KMS-11 (cell line): ENCODE measurements at regions not wholly inside any gene's neighbourhood (a gene's known extent, or its start where the extent isn't known, plus 50 kb on each side); places are given as distances from the start of the nearest gene placed in this dataset.

Experiments used
- H2AFZ ChIP-seq: fragments of 200-600 bp; sonication (generic); 2 replicates; pipeline ENCODE4 v1.6.1; 2016; ENCODE audit warnings: antibody characterized with exemption, mixed run types, low read depth
- H3K27ac ChIP-seq: fragments of 200-600 bp; sonication (generic); 2 replicates; pipeline ENCODE4 v1.6.1; 2016; ENCODE audit warnings: mild to moderate bottlenecking, mixed run types
- H3K27me3 ChIP-seq: fragments of 200-600 bp; sonication (generic); 2 replicates; pipeline ENCODE4 v1.6.1; 2017; ENCODE audit warnings: mild to moderate bottlenecking, low read depth, mixed run types, moderate library complexity; ENCODE audit not compliant: insufficient read depth
- H3K36me3 ChIP-seq: fragments of 200-600 bp; sonication (generic); 2 replicates; pipeline ENCODE4 v1.6.1; 2017; ENCODE audit warnings: mild to moderate bottlenecking, mixed run types; ENCODE audit not compliant: insufficient read depth
- H3K4me1 ChIP-seq: fragments of 200-600 bp; sonication (generic); 2 replicates; pipeline ENCODE4 v1.6.1; 2016; ENCODE audit warnings: mild to moderate bottlenecking, low read depth, mixed run types; ENCODE audit not compliant: poor library complexity, severe bottlenecking
- H3K4me2 ChIP-seq: fragments of 200-600 bp; sonication (generic); 2 replicates; pipeline ENCODE4 v1.7.0; 2016; ENCODE audit warnings: mild to moderate bottlenecking, mixed run types
- H3K4me3 ChIP-seq: fragments of 200-600 bp; sonication (generic); IDR thresholded peaks from 2 replicates; pipeline ENCODE4 v1.6.1; 2017; ENCODE audit warnings: low read depth, low read length, mixed read lengths; ENCODE audit not compliant: insufficient read depth
- H3K79me2 ChIP-seq: fragments of 200-600 bp; sonication (generic); 2 replicates; pipeline ENCODE4 v1.6.1; 2016; ENCODE audit warnings: low read depth, mixed run types; ENCODE audit not compliant: insufficient read depth
- H3K9ac ChIP-seq: fragments of 200-600 bp; sonication (generic); 2 replicates; pipeline ENCODE4 v1.6.1; 2016; ENCODE audit warnings: mild to moderate bottlenecking, mixed run types
- H4K20me1 ChIP-seq: fragments of 200-600 bp; sonication (generic); 2 replicates; pipeline ENCODE4 v1.6.1; 2016; ENCODE audit warnings: mild to moderate bottlenecking, mixed run types; ENCODE audit not compliant: insufficient read depth
- CTCF ChIP-seq: fragments of 200-600 bp; sonication (generic); conservative IDR thresholded peaks from 2 replicates; pipeline ENCODE4 v1.6.1; 2017; ENCODE audit warnings: low read depth, mild to moderate bottlenecking, antibody characterized with exemption, low read length, moderate library complexity, mixed read lengths

- no peak overlapping the region for H3K4me3 ChIP-seq
- no peak for TF ChIP-seq CTCF
- no peak overlapping the region for H2AFZ ChIP-seq
- no peaks in the 10 kb centered on the region for H3K79me2 ChIP-seq
- H3K4me1 ChIP-seq, result peaks cover 27% of the 10 kb centered on the region
- H3K27ac ChIP-seq, result no peak overlapping the region
- H3K27me3 ChIP-seq, result no peaks in the 10 kb centered on the region
- no peak overlapping the region for H3K9ac ChIP-seq
- H3K36me3 ChIP-seq, result no peaks in the 10 kb centered on the region; the same call in 1 of the 2 replicates
- H4K20me1 ChIP-seq, result no peaks in the 10 kb centered on the region
- no peak overlapping the region for H3K4me2 ChIP-seq
Measured at GRCh38 chr16:79757968-79758367, 157.4 kb upstream of the MAF start.

- Histone ChIP-seq H3K79me2 (no peaks in the 10 kb centered on the region), H3K9ac (no peak overlapping the region), H3K36me3 (no peaks in the 10 kb centered on the region; the same call in 1 of the 2 replicates), H3K4me1 (peaks cover 19% of the 10 kb centered on the region), H3K4me3 (no peak overlapping the region), H3K27me3 (no peaks in the 10 kb centered on the region), H4K20me1 (no peaks in the 10 kb centered on the region), H3K27ac (no peak overlapping the region), H2AFZ (no peak overlapping the region), H3K4me2 (no peak overlapping the region)
- no peak for TF ChIP-seq CTCF
Measured at GRCh38 chr16:79757163-79757562, 156.6 kb upstream of the MAF start.

GRCh38 chr16:79756571-79756970 lies 156.0 kb upstream of the MAF start:
- Histone ChIP-seq H3K9ac (no peak overlapping the region), H3K27ac (no peak overlapping the region), H4K20me1 (no peaks in the 10 kb centered on the region), H3K79me2 (no peaks in the 10 kb centered on the region), H3K36me3 (no peaks in the 10 kb centered on the region; the same call in 1 of the 2 replicates), H3K27me3 (no peaks in the 10 kb centered on the region), H2AFZ (no peak overlapping the region), H3K4me3 (no peak overlapping the region), H3K4me1 (peaks cover 13% of the 10 kb centered on the region), H3K4me2 (no peak overlapping the region)
- no peak for TF ChIP-seq CTCF

- no peak overlapping the region for H2AFZ ChIP-seq
- no peak overlapping the region for H3K9ac ChIP-seq
- TF ChIP-seq CTCF, result no peak
- no peak overlapping the region for H3K4me2 ChIP-seq
- no peaks in the 10 kb centered on the region; the same call in 1 of the 2 replicates for H3K36me3 ChIP-seq
- no peak overlapping the region for H3K4me3 ChIP-seq
- no peaks in the 10 kb centered on the region for H3K79me2 ChIP-seq
- no peaks in the 10 kb centered on the region for H3K27me3 ChIP-seq
- no peaks in the 10 kb centered on the region for H4K20me1 ChIP-seq
- H3K4me1 ChIP-seq, result peaks cover 9% of the 10 kb centered on the region
- H3K27ac ChIP-seq, result no peak overlapping the region
Measured at GRCh38 chr16:79754501-79754900, 154.0 kb upstream of the MAF start.
